Body of pancreas (tissue), 4 donors: ENCODE measurements at regions not wholly inside any gene's neighbourhood (a gene's known extent, or its start where the extent isn't known, plus 50 kb on each side); places are given as distances from the start of the nearest gene placed in this dataset.

Experiments used
- ATAC-seq: fragments of 150-250 bp; one replicate; pipeline ENCODE4 v1.9.1; 2016
- DNase-seq, 4 donors: peaks; one replicate each; pipeline ENCODE4 v3.0.0-alpha.2; 2019
- H3K27ac ChIP-seq, 4 donors: fragments of 200-600 bp; sonication (generic); 1 replicate in 3 of 4; 2 replicates in 1 of 4; pipeline versions ENCODE4 v1.5.1 to v1.6.1; 2016 to 2019; ENCODE audit warnings: mild to moderate bottlenecking in 1 of 4, mixed read lengths in 1 of 4, moderate library complexity in 1 of 4
- H3K27me3 ChIP-seq, 2 donors: fragments of 200-600 bp; sonication (generic); one replicate each; pipeline ENCODE4 v1.6.0; 2016; ENCODE audit warnings: mild to moderate bottlenecking in 1 of 2
- H3K36me3 ChIP-seq, 2 donors: fragments of 200-600 bp; sonication (generic); replicated peaks in 1 of 2; 2 replicates each; pipeline ENCODE4 v1.5.1; 2016; ENCODE audit warnings: low read depth in 2 of 2; ENCODE audit not compliant: insufficient read depth in 1 of 2
- H3K4me1 ChIP-seq: fragments of 200-600 bp; sonication (generic); one replicate; pipeline ENCODE4 v1.6.0; 2016
- H3K4me3 ChIP-seq, 2 donors: fragments of 200-600 bp; sonication (generic); 1 replicate in 1 of 2; 2 replicates in 1 of 2; pipeline ENCODE4 v1.5.1; 2016 to 2019
- H3K9me3 ChIP-seq, 3 donors: fragments of 200-600 bp; sonication (generic); 1 replicate in 2 of 3; 2 replicates in 1 of 3; pipeline ENCODE4 v1.5.1; 2016
- CTCF ChIP-seq, 7 experiments: fragments of 450-650 bp in 4 of 7; fragments of 200-600 bp in 3 of 7; sonication (generic) in 3 of 7; IDR thresholded peaks; one replicate each; pipeline ENCODE4 v1.5.1; 2016 to 2019; ENCODE audit warnings: antibody characterized with exemption in 7 of 7
- POLR2A ChIP-seq, 3 donors: fragments of 450-650 bp; IDR thresholded peaks; one replicate each; pipeline ENCODE4 v1.6.1; 2016; ENCODE audit warnings: antibody characterized with exemption in 3 of 3, mild to moderate bottlenecking in 2 of 3
- WGBS, 2 donors: methylation state at CpG; one replicate each; pipeline ENCODE4 v1.1.5; 2017; 5-methylcytosine and 5-hydroxymethylcytosine counted together
- intact Hi-C: fragments of 100-400 bp; cut with DNase I; formaldehyde crosslinking; loops from one replicate; pipeline ENCODE4 v1.15.1; 2023

- Histone ChIP-seq H3K27ac (no peak overlapping the region), H3K27me3 (no peaks in the 10 kb centered on the region), H3K36me3 (no peaks in the 10 kb centered on the region), H3K4me3 (no peak overlapping the region), H3K4me1 (no peaks in the 10 kb centered on the region), H3K9me3 (no peaks in the 10 kb centered on the region)
- WGBS, 2 donors: 88 to 97% methylated on average over 2 of the region's 2 CpGs
- DNase-seq (no peak), ATAC-seq (no peak)
- no peak for TF ChIP-seq CTCF (IDR thresholded peaks at IDR 0.05)
- TF ChIP-seq POLR2A (IDR thresholded peaks at IDR 0.05): no peak
- intact Hi-C loops: no loop called here
Measured at GRCh38 chr2:183937220-183937619, 661.1 kb upstream of the ZNF804A start.

GRCh38 chr2:183946193-183946592 lies 652.1 kb upstream of the ZNF804A start:
- DNase-seq (no peak), ATAC-seq (no peak)
- H3K4me1 ChIP-seq: peaks cover 5% of the 10 kb centered on the region
- no peaks in the 10 kb centered on the region for H3K36me3 ChIP-seq
- intact Hi-C loops: no loop called here
- H3K27ac ChIP-seq: no peak overlapping the region
- no peaks in the 10 kb centered on the region for H3K27me3 ChIP-seq
- H3K9me3 ChIP-seq: no peaks in the 10 kb centered on the region
- TF ChIP-seq CTCF (IDR thresholded peaks at IDR 0.05): no peak
- no peak for TF ChIP-seq POLR2A (IDR thresholded peaks at IDR 0.05)
- H3K4me3 ChIP-seq: no peak overlapping the region

- intact Hi-C loops: no loop called here
- Histone ChIP-seq H3K27ac (no peak overlapping the region), H3K36me3 (no peaks in the 10 kb centered on the region), H3K9me3 (no peaks in the 10 kb centered on the region), H3K4me3 (no peak overlapping the region), H3K27me3 (no peaks in the 10 kb centered on the region), H3K4me1 (peaks cover 5% of the 10 kb centered on the region)
- DNase-seq: no peak
- 72 to 81% methylated on average over 1 of the region's 1 CpG for WGBS, 2 donors
- ATAC-seq: no peak
- TF ChIP-seq CTCF (IDR thresholded peaks at IDR 0.05): no peak
- TF ChIP-seq POLR2A (IDR thresholded peaks at IDR 0.05): no peak
Measured at GRCh38 chr2:183948861-183949260, 649.5 kb upstream of the ZNF804A start.

GRCh38 chr2:183950673-183951072 lies 647.7 kb upstream of the ZNF804A start:
- H3K36me3 ChIP-seq: no peaks in the 10 kb centered on the region
- no peaks in the 10 kb centered on the region for H3K9me3 ChIP-seq
- H3K27me3 ChIP-seq: no peaks in the 10 kb centered on the region
- TF ChIP-seq POLR2A (IDR thresholded peaks at IDR 0.05): no peak
- no peak for TF ChIP-seq CTCF (IDR thresholded peaks at IDR 0.05)
- intact Hi-C loops: no loop called here
- no peak overlapping the region for H3K27ac ChIP-seq
- H3K4me3 ChIP-seq: no peak overlapping the region
- no peak for DNase-seq
- no peak for ATAC-seq
- WGBS, 2 donors: 69 to 70% methylated on average over 1 of the region's 1 CpG
- H3K4me1 ChIP-seq: peaks cover 5% of the 10 kb centered on the region

GRCh38 chr2:183951630-183952029 lies 646.7 kb upstream of the ZNF804A start:
- no peaks in the 10 kb centered on the region for H3K27me3 ChIP-seq
- peaks cover 5% of the 10 kb centered on the region for H3K4me1 ChIP-seq
- no peak overlapping the region for H3K27ac ChIP-seq
- H3K9me3 ChIP-seq: no peaks in the 10 kb centered on the region
- DNase-seq: no peak
- no peak for TF ChIP-seq POLR2A (IDR thresholded peaks at IDR 0.05)
- TF ChIP-seq CTCF (IDR thresholded peaks at IDR 0.05): no peak
- H3K36me3 ChIP-seq: no peaks in the 10 kb centered on the region
- H3K4me3 ChIP-seq: no peak overlapping the region
- no peak for ATAC-seq
- 56 to 73% methylated on average over 2 of the region's 2 CpGs for WGBS, 2 donors
- intact Hi-C loops: no loop called here
